ENCODE measurements at regions not wholly inside any gene's neighbourhood (a gene's known extent, or its start where the extent isn't known, plus 50 kb on each side); places are given as distances from the start of the nearest gene placed in this dataset.

DNA sequence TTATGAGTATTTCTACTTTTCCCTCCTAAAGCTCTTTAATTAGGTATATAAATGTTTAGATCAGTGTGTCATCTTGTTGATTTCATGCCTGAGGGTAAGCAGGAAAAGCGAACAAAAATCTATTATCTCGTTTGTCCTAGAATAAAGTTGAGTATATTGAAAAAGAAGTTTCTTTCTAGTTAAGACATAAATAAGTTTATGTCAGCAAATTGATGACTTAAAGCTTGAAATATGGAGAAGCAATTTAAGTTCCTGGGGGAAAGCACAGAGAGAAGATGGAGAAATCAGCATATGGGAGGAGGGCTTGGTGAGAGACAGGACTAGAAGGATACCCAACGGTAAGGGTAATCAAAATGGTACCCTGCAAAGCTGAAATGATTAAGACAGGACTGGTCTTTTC lies 813.4 kb downstream of the MTRR start:
- H3K4me1 Mint-ChIP-seq: no peaks in the 10 kb centered on the region
- ATAC-seq: no peak
- no peak overlapping the region for H3K4me3 Mint-ChIP-seq
- peaks cover 4% of the 10 kb centered on the region for H3K9me3 ChIP-seq (ENCODE audit: control insufficient read depth, low read length, poor library complexity, severe bottlenecking)
- no peak for DNase-seq
- no peak overlapping the region for H3K27ac Mint-ChIP-seq
- no peaks in the 10 kb centered on the region for H3K27me3 Mint-ChIP-seq
- no peaks in the 10 kb centered on the region for H3K36me3 Mint-ChIP-seq (ENCODE audit: low read depth)

GRCh38 chr5:8683496-8683895 lies 814.5 kb downstream of the MTRR start:
- Mint-ChIP-seq H3K4me3 (no peak overlapping the region), H3K27me3 (no peaks in the 10 kb centered on the region), H3K4me1 (no peaks in the 10 kb centered on the region), H3K36me3 (ENCODE audit: low read depth) (no peaks in the 10 kb centered on the region), H3K27ac (no peak overlapping the region)
- DNase-seq (no peak), ATAC-seq (no peak)
- peaks cover 5% of the 10 kb centered on the region for H3K9me3 ChIP-seq (ENCODE audit: control insufficient read depth, low read length, poor library complexity, severe bottlenecking)

- no peaks in the 10 kb centered on the region for H3K4me1 Mint-ChIP-seq
- no peak overlapping the region for H3K4me3 Mint-ChIP-seq
- peaks cover 3% of the 10 kb centered on the region for H3K9me3 ChIP-seq (ENCODE audit: control insufficient read depth, low read length, poor library complexity, severe bottlenecking)
- ATAC-seq (no peak), DNase-seq (no peak)
- H3K36me3 Mint-ChIP-seq (ENCODE audit: low read depth): no peaks in the 10 kb centered on the region
- H3K27ac Mint-ChIP-seq: no peak overlapping the region
- no peaks in the 10 kb centered on the region for H3K27me3 Mint-ChIP-seq
These were observed 816.8 kb downstream of the MTRR start for GRCh38 chr5:8685704-8686103.

DNA sequence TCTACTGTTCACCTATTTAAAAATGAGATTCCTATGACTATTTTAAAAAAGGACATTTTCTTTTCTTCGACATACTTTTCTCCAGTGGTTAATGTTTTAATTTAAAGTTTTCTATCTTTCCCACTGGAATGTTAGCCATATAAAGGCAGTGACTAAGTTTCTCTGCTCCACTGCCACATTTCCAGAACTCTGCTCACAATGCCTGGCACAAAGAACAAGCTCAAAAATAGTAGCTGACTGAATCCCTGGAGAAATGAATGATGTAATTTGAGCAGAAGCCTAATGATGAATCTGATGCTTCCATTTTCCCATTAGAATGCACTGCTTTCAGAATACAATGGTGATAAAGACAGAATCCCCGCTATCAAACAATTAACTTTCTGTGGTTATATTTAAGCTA lies 817.8 kb downstream of the MTRR start:
- H3K4me1 Mint-ChIP-seq: no peaks in the 10 kb centered on the region
- H3K4me3 Mint-ChIP-seq: no peak overlapping the region
- no peaks in the 10 kb centered on the region for H3K36me3 Mint-ChIP-seq (ENCODE audit: low read depth)
- no peak overlapping the region for H3K27ac Mint-ChIP-seq
- no peaks in the 10 kb centered on the region for H3K27me3 Mint-ChIP-seq
- DNase-seq: no peak
- peaks cover 3% of the 10 kb centered on the region for H3K9me3 ChIP-seq (ENCODE audit: control insufficient read depth, low read length, poor library complexity, severe bottlenecking)
- ATAC-seq: no peak

DNA sequence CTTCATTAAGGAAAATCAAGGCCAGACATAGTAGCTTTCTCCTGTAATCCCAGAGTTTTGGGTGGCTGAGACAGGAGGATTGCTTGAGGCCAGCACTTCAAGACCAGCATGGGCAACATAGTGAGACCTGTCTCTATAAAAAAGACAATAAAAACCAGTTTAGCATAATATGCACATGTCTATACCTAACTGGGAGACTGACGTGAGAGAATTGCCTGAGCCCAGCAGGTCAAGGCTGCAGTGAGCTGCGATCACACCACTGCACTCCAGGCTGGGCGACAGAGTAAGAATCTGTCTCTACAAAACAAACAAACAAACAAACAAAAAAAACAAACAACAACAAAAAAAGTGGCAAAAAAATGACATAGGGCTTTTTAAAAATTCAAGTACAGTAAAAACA lies 820.8 kb downstream of the MTRR start:
- Mint-ChIP-seq H3K4me3 (no peak overlapping the region), H3K36me3 (ENCODE audit: low read depth) (no peaks in the 10 kb centered on the region), H3K27me3 (no peaks in the 10 kb centered on the region), H3K4me1 (no peaks in the 10 kb centered on the region), H3K27ac (no peak overlapping the region)
- no peak for ATAC-seq
- no peak for DNase-seq
- peaks cover 3% of the 10 kb centered on the region for H3K9me3 ChIP-seq (ENCODE audit: control insufficient read depth, low read length, poor library complexity, severe bottlenecking)

DNA sequence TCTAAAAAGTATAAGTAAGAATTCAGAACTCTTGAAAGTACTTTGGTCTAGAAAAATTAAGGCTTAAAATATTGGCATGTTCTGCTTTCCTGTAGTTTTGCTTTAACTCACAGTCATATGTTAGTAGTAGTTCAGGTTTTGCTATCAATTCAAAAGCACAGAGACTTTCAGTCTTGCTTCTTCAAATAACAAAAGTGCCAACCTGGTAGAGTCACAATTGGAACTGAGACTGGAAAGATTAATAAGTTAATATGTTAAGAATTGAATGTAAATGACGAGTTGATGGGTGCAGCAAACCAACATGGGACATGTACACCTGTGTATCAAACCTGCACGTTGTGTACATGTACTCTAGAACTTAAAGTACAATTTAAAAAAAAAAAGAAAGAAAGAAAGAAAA lies 822.3 kb downstream of the MTRR start:
- Mint-ChIP-seq H3K4me3 (no peak overlapping the region), H3K27me3 (no peaks in the 10 kb centered on the region), H3K27ac (no peak overlapping the region), H3K4me1 (no peaks in the 10 kb centered on the region), H3K36me3 (ENCODE audit: low read depth) (no peaks in the 10 kb centered on the region)
- H3K9me3 ChIP-seq (ENCODE audit: control insufficient read depth, low read length, poor library complexity, severe bottlenecking): peaks cover 3% of the 10 kb centered on the region
- ATAC-seq (no peak), DNase-seq (no peak)

- ATAC-seq (no peak), DNase-seq (no peak)
- H3K4me1 Mint-ChIP-seq: no peaks in the 10 kb centered on the region
- no peaks in the 10 kb centered on the region for H3K36me3 Mint-ChIP-seq (ENCODE audit: low read depth)
- no peaks in the 10 kb centered on the region for H3K27me3 Mint-ChIP-seq
- no peaks in the 10 kb centered on the region for H3K9me3 ChIP-seq (ENCODE audit: control insufficient read depth, low read length, poor library complexity, severe bottlenecking)
- no peak overlapping the region for H3K27ac Mint-ChIP-seq
- H3K4me3 Mint-ChIP-seq: no peak overlapping the region
These were observed 824.4 kb downstream of the MTRR start for GRCh38 chr5:8693341-8693844.

DNA sequence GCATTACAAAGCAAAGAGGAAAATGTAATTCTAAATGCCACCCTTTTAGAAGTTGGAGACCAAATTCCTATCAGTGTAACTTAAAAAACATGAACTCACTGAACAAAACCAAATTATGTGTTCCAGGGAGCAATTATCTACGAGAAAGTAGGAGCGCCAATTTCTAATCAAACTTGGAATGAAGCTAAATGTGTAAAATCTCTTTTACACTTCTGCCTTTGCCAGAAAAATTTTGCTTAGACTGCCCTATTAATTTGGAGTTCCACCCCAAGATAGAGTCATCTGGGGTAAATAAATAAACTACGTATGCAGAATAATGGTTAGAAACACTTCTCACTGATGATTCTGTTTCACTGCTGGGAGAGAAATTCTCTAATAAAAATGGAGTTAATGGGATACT lies 825.6 kb downstream of the MTRR start:
- Mint-ChIP-seq H3K4me1 (no peaks in the 10 kb centered on the region), H3K27ac (no peak overlapping the region), H3K4me3 (no peak overlapping the region), H3K27me3 (no peaks in the 10 kb centered on the region), H3K36me3 (ENCODE audit: low read depth) (no peaks in the 10 kb centered on the region)
- no peak for DNase-seq
- no peak for ATAC-seq
- no peaks in the 10 kb centered on the region for H3K9me3 ChIP-seq (ENCODE audit: control insufficient read depth, low read length, poor library complexity, severe bottlenecking)

DNA sequence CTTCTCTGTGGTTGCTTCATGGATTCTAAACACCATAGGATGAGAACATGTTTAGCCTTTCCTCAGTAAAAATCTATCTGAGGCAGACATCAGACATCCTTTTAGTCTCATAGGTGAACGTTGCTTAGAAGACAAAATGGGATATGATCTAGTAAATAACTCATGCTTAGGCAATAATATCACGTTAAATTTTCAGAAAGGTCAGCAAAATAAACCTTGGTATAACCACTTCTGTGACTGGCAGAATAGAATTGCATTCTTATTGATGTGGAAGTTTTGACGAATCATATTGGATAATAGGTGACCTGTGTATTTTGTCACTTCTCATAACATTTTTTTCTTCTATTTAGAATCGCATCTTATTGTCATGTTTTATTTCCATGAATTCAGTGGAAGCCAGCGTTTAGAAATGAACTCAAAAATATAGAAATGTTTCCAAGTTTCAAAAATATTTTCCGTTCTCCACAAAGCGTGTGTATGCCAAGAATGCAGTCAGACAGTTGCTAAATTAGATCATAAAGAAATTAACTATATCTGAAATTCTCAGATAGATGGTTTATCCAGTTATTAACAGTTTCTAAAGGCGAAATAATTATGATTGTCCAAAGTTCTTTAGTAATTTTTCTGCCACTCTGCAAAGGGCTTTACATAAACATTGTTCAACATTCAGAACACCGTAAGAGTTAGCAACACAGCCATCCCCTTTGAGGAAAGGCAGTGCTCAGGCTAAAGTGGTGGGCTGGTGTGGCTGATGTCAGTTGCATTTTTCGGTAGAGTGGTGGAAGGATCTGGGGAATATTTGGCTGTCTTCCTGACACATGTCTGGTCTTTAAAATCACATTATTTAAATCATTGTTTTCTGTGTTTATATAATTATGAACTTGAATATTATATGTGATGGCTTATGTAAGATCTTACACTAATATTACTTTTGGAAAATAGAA lies 827.2 kb downstream of the MTRR start:
- Mint-ChIP-seq H3K36me3 (ENCODE audit: low read depth) (no peaks in the 10 kb centered on the region), H3K27me3 (no peaks in the 10 kb centered on the region), H3K4me3 (no peak overlapping the region), H3K4me1 (no peaks in the 10 kb centered on the region), H3K27ac (no peak overlapping the region)
- DNase-seq (no peak), ATAC-seq (no peak)
- no peaks in the 10 kb centered on the region for H3K9me3 ChIP-seq (ENCODE audit: control insufficient read depth, low read length, poor library complexity, severe bottlenecking)

GRCh38 chr5:8700222-8700621 lies 831.3 kb downstream of the MTRR start:
- Mint-ChIP-seq H3K4me1 (no peaks in the 10 kb centered on the region), H3K27me3 (no peaks in the 10 kb centered on the region), H3K4me3 (no peak overlapping the region), H3K36me3 (ENCODE audit: low read depth) (no peaks in the 10 kb centered on the region), H3K27ac (no peak overlapping the region)
- H3K9me3 ChIP-seq (ENCODE audit: control insufficient read depth, low read length, poor library complexity, severe bottlenecking): no peaks in the 10 kb centered on the region
- no peak for DNase-seq
- no peak for ATAC-seq

DNA sequence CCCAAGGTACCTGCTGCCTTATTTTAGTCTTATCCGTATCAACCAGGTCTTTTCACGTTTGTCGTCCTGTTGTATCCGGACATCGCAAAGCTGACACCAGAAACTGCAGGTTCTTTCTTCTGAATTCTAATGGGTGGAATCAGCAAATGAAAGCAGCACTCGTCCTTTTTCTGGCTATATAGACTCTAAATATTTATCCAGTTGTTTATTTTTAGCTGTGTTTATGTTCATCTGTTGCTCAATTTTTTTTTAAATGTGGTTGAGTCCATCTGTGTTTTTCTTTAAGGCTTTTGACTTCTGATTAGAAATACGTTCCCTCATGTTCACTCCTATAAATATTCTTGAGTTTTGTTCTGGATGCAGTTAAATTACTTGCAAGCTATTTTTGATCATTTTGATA lies 831.7 kb downstream of the MTRR start:
- H3K27ac Mint-ChIP-seq: no peak overlapping the region
- DNase-seq: no peak
- H3K9me3 ChIP-seq (ENCODE audit: control insufficient read depth, low read length, poor library complexity, severe bottlenecking): no peaks in the 10 kb centered on the region
- no peak for ATAC-seq
- H3K36me3 Mint-ChIP-seq (ENCODE audit: low read depth): no peaks in the 10 kb centered on the region
- no peaks in the 10 kb centered on the region for H3K4me1 Mint-ChIP-seq
- no peak overlapping the region for H3K4me3 Mint-ChIP-seq
- H3K27me3 Mint-ChIP-seq: no peaks in the 10 kb centered on the region

DNA sequence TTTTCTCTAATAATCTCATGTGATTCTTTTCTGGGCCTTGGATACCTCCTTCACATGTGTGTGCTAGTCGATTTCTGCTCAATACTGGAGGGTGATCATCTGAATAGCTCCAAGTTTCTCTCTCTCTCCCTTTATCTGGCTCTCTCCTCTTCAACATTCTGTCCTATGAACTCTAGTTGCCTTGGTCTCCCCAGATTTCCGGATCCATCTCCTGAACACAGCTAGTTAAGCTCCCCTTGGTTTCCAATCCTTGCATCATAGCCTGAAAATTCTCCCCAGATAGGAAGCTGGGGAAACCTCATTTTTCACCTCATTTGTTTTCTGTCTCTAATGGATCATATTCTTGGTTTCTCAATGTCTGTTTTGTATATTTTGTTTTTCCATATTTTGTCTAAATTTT lies 832.3 kb downstream of the MTRR start:
- H3K36me3 Mint-ChIP-seq (ENCODE audit: low read depth): no peaks in the 10 kb centered on the region
- DNase-seq: no peak
- no peak overlapping the region for H3K27ac Mint-ChIP-seq
- no peak for ATAC-seq
- no peak overlapping the region for H3K4me3 Mint-ChIP-seq
- no peaks in the 10 kb centered on the region for H3K9me3 ChIP-seq (ENCODE audit: control insufficient read depth, low read length, poor library complexity, severe bottlenecking)
- no peaks in the 10 kb centered on the region for H3K27me3 Mint-ChIP-seq
- H3K4me1 Mint-ChIP-seq: no peaks in the 10 kb centered on the region

DNA sequence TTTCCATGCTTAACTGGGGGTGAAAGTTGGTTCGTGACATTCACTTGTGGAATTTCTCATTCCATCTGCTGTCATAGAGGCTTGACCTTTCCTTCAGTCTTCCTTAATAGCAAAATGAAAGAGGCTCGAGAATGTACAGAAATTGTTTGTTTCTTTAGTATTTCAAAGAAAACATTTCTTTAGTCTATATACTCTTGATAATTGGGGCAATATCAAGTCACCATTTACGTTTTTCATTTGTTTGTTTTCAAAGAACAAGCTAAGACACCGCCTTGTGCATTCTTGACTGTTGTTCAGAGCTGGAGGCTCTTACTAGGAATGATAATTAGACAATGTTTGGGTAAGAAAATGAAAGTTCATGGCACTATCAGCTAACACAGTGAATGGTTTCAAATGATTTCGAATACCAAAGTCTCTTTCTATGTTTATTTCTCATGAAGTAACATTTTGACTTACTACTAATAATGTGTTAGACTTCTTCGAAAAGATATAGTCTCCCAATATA lies 835.4 kb downstream of the SEMA5A start:
- H3K9me3 ChIP-seq (ENCODE audit: control insufficient read depth, low read length, poor library complexity, severe bottlenecking): no peaks in the 10 kb centered on the region
- DNase-seq (no peak), ATAC-seq (no peak)
- Mint-ChIP-seq H3K4me3 (no peak overlapping the region), H3K4me1 (no peaks in the 10 kb centered on the region), H3K36me3 (ENCODE audit: low read depth) (no peaks in the 10 kb centered on the region), H3K27ac (no peak overlapping the region), H3K27me3 (no peaks in the 10 kb centered on the region)

GRCh38 chr5:8714198-8714597 lies 831.7 kb downstream of the SEMA5A start:
- no peaks in the 10 kb centered on the region for H3K4me1 Mint-ChIP-seq
- no peak overlapping the region for H3K4me3 Mint-ChIP-seq
- H3K27me3 Mint-ChIP-seq: no peaks in the 10 kb centered on the region
- H3K27ac Mint-ChIP-seq: no peak overlapping the region
- no peak for ATAC-seq
- no peak for DNase-seq
- H3K36me3 Mint-ChIP-seq (ENCODE audit: low read depth): no peaks in the 10 kb centered on the region
- no peaks in the 10 kb centered on the region for H3K9me3 ChIP-seq (ENCODE audit: control insufficient read depth, low read length, poor library complexity, severe bottlenecking)
